ENCODE measurements at regions not wholly inside any gene's neighbourhood (a gene's known extent, or its start where the extent isn't known, plus 50 kb on each side); places are given as distances from the start of the nearest gene placed in this dataset.

DNA sequence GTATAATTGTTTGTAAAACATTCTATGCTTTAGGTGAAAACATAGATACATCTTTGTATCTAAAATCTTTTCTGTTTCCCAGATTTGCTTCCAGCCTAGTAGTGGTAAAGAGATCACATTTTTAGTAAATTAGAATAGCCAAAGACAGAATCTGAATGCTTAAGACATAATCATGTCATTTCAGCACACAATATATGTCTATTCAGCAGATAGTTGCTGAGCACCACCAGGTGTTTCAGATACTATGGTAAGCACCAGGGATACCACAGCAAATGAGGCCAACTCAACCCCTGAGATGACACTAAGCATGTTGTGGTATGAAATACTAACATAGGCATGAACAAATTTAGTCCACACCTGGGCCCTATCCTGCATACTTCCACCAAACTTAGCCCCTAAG is 195.2 kb upstream of the SOX14 start:
- no peaks in the 10 kb centered on the region for H3K79me2 ChIP-seq (ENCODE audit: insufficient read depth, low read length)
- ChIA-PET POLR2A (no interaction called here), CTCF (ENCODE audit: low intra/inter-chr PET ratio, low total read pairs) (no interaction called here)
- H3K4me2 ChIP-seq (ENCODE audit: low read depth, low read length) = no peak overlapping the region
- ATAC-seq (no peak), FAIRE-seq (no peak), DNase-seq (ENCODE audit: low spot score) (no peak)
- H3K27me3 ChIP-seq (ENCODE audit: control insufficient read depth in 1 of 2, insufficient read depth in 2 of 2, low read length in 2 of 2) = no peaks in the 10 kb centered on the region
- TF ChIP-seq, protein P1, sequence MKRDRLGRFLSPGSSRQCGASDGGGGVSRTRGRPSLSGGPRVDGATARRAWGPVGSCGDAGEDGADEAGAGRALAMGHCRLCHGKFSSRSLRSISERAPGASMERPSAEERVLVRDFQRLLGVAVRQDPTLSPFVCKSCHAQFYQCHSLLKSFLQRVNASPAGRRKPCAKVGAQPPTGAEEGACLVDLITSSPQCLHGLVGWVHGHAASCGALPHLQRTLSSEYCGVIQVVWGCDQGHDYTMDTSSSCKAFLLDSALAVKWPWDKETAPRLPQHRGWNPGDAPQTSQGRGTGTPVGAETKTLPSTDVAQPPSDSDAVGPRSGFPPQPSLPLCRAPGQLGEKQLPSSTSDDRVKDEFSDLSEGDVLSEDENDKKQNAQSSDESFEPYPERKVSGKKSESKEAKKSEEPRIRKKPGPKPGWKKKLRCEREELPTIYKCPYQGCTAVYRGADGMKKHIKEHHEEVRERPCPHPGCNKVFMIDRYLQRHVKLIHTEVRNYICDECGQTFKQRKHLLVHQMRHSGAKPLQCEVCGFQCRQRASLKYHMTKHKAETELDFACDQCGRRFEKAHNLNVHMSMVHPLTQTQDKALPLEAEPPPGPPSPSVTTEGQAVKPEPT (CRISPR knock-in tag; IDR thresholded peaks at IDR 0.05; ENCODE audit: low read depth) = no peak
- TF ChIP-seq MAFK (conservative IDR thresholded peaks at IDR 0.05 in 1 of 2, IDR thresholded peaks at IDR 0.05 in 1 of 2; ENCODE audit: low read length in 2 of 2) = peak; percentile 68 to 81
- no peak for TF ChIP-seq ATF7-NPFF (CRISPR knock-in tag; IDR thresholded peaks at IDR 0.05; ENCODE audit: low read depth)
- TF ChIP-seq, protein P2, sequence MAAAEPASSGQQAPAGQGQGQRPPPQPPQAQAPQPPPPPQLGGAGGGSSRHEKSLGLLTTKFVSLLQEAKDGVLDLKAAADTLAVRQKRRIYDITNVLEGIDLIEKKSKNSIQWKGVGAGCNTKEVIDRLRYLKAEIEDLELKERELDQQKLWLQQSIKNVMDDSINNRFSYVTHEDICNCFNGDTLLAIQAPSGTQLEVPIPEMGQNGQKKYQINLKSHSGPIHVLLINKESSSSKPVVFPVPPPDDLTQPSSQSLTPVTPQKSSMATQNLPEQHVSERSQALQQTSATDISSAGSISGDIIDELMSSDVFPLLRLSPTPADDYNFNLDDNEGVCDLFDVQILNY (CRISPR knock-in tag; conservative IDR thresholded peaks at IDR 0.05) = no peak
- TF ChIP-seq, protein P3, sequence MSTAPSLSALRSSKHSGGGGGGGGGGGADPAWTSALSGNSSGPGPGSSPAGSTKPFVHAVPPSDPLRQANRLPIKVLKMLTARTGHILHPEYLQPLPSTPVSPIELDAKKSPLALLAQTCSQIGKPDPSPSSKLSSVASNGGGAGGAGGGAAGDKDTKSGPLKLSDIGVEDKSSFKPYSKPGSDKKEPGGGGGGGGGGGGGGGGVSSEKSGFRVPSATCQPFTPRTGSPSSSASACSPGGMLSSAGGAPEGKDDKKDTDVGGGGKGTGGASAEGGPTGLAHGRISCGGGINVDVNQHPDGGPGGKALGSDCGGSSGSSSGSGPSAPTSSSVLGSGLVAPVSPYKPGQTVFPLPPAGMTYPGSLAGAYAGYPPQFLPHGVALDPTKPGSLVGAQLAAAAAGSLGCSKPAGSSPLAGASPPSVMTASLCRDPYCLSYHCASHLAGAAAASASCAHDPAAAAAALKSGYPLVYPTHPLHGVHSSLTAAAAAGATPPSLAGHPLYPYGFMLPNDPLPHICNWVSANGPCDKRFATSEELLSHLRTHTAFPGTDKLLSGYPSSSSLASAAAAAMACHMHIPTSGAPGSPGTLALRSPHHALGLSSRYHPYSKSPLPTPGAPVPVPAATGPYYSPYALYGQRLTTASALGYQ (CRISPR knock-in tag; IDR thresholded peaks at IDR 0.05) = no peak
- TF ChIP-seq MAFF (IDR thresholded peaks at IDR 0.05; ENCODE audit: low read depth, low read length) = peak; percentile 81
- no peaks in the 10 kb centered on the region for H4K20me1 ChIP-seq (ENCODE audit: insufficient read depth, low read length)
- H3K9me3 ChIP-seq (ENCODE audit: low read length) = no peaks in the 10 kb centered on the region
- no TSS peak for BruUV-seq (replicated peaks)
- H3K4me3 ChIP-seq (replicated peaks in 1 of 3; ENCODE audit: insufficient read depth in 1 of 3, low read depth in 2 of 3, low read length in 3 of 3) = no peak overlapping the region
- H3K4me1 ChIP-seq (ENCODE audit: insufficient read depth, low read length) = no peaks in the 10 kb centered on the region
- no peak overlapping the region for H3K9ac ChIP-seq (ENCODE audit: insufficient read depth, low read depth, low read length)
- no peak overlapping the region for H3K27ac ChIP-seq (ENCODE audit: extremely low read length, insufficient read depth, low read length)
- H2AFZ ChIP-seq (ENCODE audit: low read length) = no peak overlapping the region
- in situ Hi-C loops (cut with HindIII; ENCODE audit: extremely low pct_ligation_motif_present, low pct_unique_long_range_greater_than_20kb) = no loop called here
- intact Hi-C loops (cut with micrococcal nuclease; ENCODE audit: unreplicated experiment) = no loop called here
- no peaks in the 10 kb centered on the region for H3K36me3 ChIP-seq (replicated peaks in 1 of 2; ENCODE audit: control insufficient read depth in 1 of 2, insufficient read depth in 2 of 2, low read length in 2 of 2)

All from HepG2 (cell line).